KOPT-K1 (cell line): ENCODE measurements at regions not wholly inside any gene's neighbourhood (a gene's known extent, or its start where the extent isn't known, plus 50 kb on each side); places are given as distances from the start of the nearest gene placed in this dataset.
"Not testable (repeated sequence)": the region's sequence is repeated elsewhere in the genome, so short reads cannot be mapped to it uniquely, and the experiment has no call there.

ENCODE experiments used
- H3K27ac ChIP-seq: fragments of 200-600 bp; sonication (generic); 2 replicates; pipeline ENCODE4 v1.5.1; 2016; ENCODE audit warnings: antibody characterized with exemption, mild to moderate bottlenecking, low read depth, low read length; ENCODE audit not compliant: poor library complexity, severe bottlenecking
- H3K36me3 ChIP-seq: fragments of 200-600 bp; sonication (generic); 2 replicates; pipeline ENCODE4 v1.5.1; 2017; ENCODE audit warnings: antibody characterized with exemption, mild to moderate bottlenecking, low read length, moderate library complexity; ENCODE audit not compliant: insufficient read depth
- H3K9me3 ChIP-seq: fragments of 200-600 bp; sonication (generic); 2 replicates; pipeline ENCODE4 v1.5.1; 2017; ENCODE audit warnings: antibody characterized with exemption, low read length, mild to moderate bottlenecking; ENCODE audit not compliant: insufficient read depth, poor library complexity, severe bottlenecking

GRCh38 chr5:92163906-92164305, 780.8 kb upstream of the ARRDC3 start:
- Histone ChIP-seq H3K27ac (no peak overlapping the region), H3K9me3 (no peaks in the 10 kb centered on the region), H3K36me3 (no peaks in the 10 kb centered on the region)

- Histone ChIP-seq H3K9me3 (no peaks in the 10 kb centered on the region), H3K27ac (no peak overlapping the region), H3K36me3 (no peaks in the 10 kb centered on the region)
Observed at GRCh38 chr5:92147798-92148197, 764.7 kb upstream of the ARRDC3 start.

GRCh38 chr5:92147266-92147665, 764.1 kb upstream of the ARRDC3 start:
- Histone ChIP-seq H3K27ac (no peak overlapping the region), H3K36me3 (no peaks in the 10 kb centered on the region), H3K9me3 (no peaks in the 10 kb centered on the region)

GRCh38 chr5:92145852-92146251, 762.7 kb upstream of the ARRDC3 start:
- H3K36me3 ChIP-seq: no peaks in the 10 kb centered on the region
- no peaks in the 10 kb centered on the region for H3K9me3 ChIP-seq
- H3K27ac ChIP-seq: no peak overlapping the region

GRCh38 chr5:92144824-92145223, 761.7 kb upstream of the ARRDC3 start:
- no peak overlapping the region for H3K27ac ChIP-seq
- no peaks in the 10 kb centered on the region for H3K36me3 ChIP-seq
- H3K9me3 ChIP-seq: no peaks in the 10 kb centered on the region

GRCh38 chr5:92132294-92132908, 749.3 kb upstream of the ARRDC3 start:
- H3K27ac ChIP-seq, H3K36me3 ChIP-seq, H3K9me3 ChIP-seq: not testable (repeated sequence)

GRCh38 chr5:92126182-92126581, 743.1 kb upstream of the ARRDC3 start:
- Histone ChIP-seq H3K27ac (no peak overlapping the region), H3K36me3 (no peaks in the 10 kb centered on the region), H3K9me3 (no peaks in the 10 kb centered on the region)

- H3K36me3 ChIP-seq: no peaks in the 10 kb centered on the region
Observed at GRCh38 chr5:92119110-92119509, 736.0 kb upstream of the ARRDC3 start.

GRCh38 chr5:92106808-92107207, 723.7 kb upstream of the ARRDC3 start:
- no peaks in the 10 kb centered on the region for H3K36me3 ChIP-seq
- no peaks in the 10 kb centered on the region for H3K9me3 ChIP-seq
- no peak overlapping the region for H3K27ac ChIP-seq

More at GRCh38 chr5:92119110-92119509, 736.0 kb upstream of the ARRDC3 start:
- Histone ChIP-seq H3K27ac (no peak overlapping the region), H3K9me3 (no peaks in the 10 kb centered on the region)

GRCh38 chr5:92104126-92104525, 721.0 kb upstream of the ARRDC3 start:
- no peaks in the 10 kb centered on the region for H3K36me3 ChIP-seq
- H3K9me3 ChIP-seq: no peaks in the 10 kb centered on the region
- no peak overlapping the region for H3K27ac ChIP-seq

- Histone ChIP-seq H3K36me3 (no peaks in the 10 kb centered on the region), H3K27ac (no peak overlapping the region), H3K9me3 (no peaks in the 10 kb centered on the region)
Observed at GRCh38 chr5:92102313-92102712, 719.2 kb upstream of the ARRDC3 start.

GRCh38 chr5:92092239-92092638, 709.1 kb upstream of the ARRDC3 start:
- no peak overlapping the region for H3K27ac ChIP-seq
- H3K9me3 ChIP-seq: no peaks in the 10 kb centered on the region
- no peaks in the 10 kb centered on the region for H3K36me3 ChIP-seq

- H3K27ac ChIP-seq: no peak overlapping the region
- no peaks in the 10 kb centered on the region for H3K36me3 ChIP-seq
- H3K9me3 ChIP-seq: no peaks in the 10 kb centered on the region
Observed at GRCh38 chr5:92086059-92086811, 703.1 kb upstream of the ARRDC3 start.

GRCh38 chr5:92081958-92082712, 699.0 kb upstream of the ARRDC3 start:
- no peaks in the 10 kb centered on the region for H3K36me3 ChIP-seq
- H3K9me3 ChIP-seq: no peaks in the 10 kb centered on the region
- no peak overlapping the region for H3K27ac ChIP-seq

GRCh38 chr5:92070786-92071185, 687.7 kb upstream of the ARRDC3 start:
- Histone ChIP-seq H3K36me3 (no peaks in the 10 kb centered on the region), H3K27ac (no peak overlapping the region), H3K9me3 (no peaks in the 10 kb centered on the region)
